ENCODE measurements at regions not wholly inside any gene's neighbourhood (a gene's known extent, or its start where the extent isn't known, plus 50 kb on each side); places are given as distances from the start of the nearest gene placed in this dataset.

GRCh38 chr12:31859232-31859977 is 99.8 kb upstream of the RESF1 start:
- Histone ChIP-seq H3K36me3 (ENCODE audit: insufficient read depth, low read length) (no peaks in the 10 kb centered on the region), H4K20me1 (ENCODE audit: insufficient read depth, low read length) (no peaks in the 10 kb centered on the region), H3K27me3 (ENCODE audit: insufficient read depth, low read length) (no peaks in the 10 kb centered on the region), H3K9me3 (ENCODE audit: low read depth, low read length) (no peaks in the 10 kb centered on the region), H3K4me1 (ENCODE audit: insufficient read depth, low read length) (no peaks in the 10 kb centered on the region), H3K4me2 (ENCODE audit: insufficient read depth, low read length) (no peak overlapping the region), H3K4me3 (ENCODE audit: insufficient read depth, low read length) (no peak overlapping the region), H2AFZ (ENCODE audit: low read length) (no peak overlapping the region), H3K79me2 (ENCODE audit: insufficient read depth, low read length) (no peaks in the 10 kb centered on the region), H3K27ac (ENCODE audit: low read depth, low read length) (no peak overlapping the region)
- TF ChIP-seq, protein P1, sequence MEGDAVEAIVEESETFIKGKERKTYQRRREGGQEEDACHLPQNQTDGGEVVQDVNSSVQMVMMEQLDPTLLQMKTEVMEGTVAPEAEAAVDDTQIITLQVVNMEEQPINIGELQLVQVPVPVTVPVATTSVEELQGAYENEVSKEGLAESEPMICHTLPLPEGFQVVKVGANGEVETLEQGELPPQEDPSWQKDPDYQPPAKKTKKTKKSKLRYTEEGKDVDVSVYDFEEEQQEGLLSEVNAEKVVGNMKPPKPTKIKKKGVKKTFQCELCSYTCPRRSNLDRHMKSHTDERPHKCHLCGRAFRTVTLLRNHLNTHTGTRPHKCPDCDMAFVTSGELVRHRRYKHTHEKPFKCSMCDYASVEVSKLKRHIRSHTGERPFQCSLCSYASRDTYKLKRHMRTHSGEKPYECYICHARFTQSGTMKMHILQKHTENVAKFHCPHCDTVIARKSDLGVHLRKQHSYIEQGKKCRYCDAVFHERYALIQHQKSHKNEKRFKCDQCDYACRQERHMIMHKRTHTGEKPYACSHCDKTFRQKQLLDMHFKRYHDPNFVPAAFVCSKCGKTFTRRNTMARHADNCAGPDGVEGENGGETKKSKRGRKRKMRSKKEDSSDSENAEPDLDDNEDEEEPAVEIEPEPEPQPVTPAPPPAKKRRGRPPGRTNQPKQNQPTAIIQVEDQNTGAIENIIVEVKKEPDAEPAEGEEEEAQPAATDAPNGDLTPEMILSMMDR (IDR thresholded peaks at IDR 0.05; ENCODE audit: extremely low read depth, low read depth, low read length) = no peak
- DNase-seq (ENCODE audit: insufficient read length, low spot score, missing footprints) = no peak

DNA sequence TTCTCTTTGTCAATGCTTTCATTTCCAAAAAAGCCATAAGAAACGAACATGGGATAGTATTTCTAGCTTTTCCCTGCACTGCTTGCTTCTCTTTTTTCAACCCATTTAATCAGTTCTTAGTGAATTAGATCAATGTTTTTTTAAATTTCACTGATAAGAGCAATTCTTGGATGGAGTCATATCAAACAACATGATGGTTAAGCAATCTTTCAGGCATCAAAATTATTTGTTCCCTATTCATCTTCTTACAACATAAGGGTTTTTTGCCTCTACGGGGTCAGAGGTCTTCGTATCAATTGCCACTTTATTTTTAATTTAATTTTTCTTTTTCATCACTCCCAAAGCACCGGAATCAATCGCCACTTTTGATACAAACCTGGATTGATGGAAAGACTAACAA is 103.8 kb upstream of the RESF1 start:
- H3K4me3 ChIP-seq (ENCODE audit: insufficient read depth, low read length) = no peak overlapping the region
- no peaks in the 10 kb centered on the region for H3K4me1 ChIP-seq (ENCODE audit: insufficient read depth, low read length)
- H3K4me2 ChIP-seq (ENCODE audit: insufficient read depth, low read length) = no peak overlapping the region
- no peak overlapping the region for H2AFZ ChIP-seq (ENCODE audit: low read length)
- no peaks in the 10 kb centered on the region for H3K79me2 ChIP-seq (ENCODE audit: insufficient read depth, low read length)
- H4K20me1 ChIP-seq (ENCODE audit: insufficient read depth, low read length) = no peaks in the 10 kb centered on the region
- no peaks in the 10 kb centered on the region for H3K36me3 ChIP-seq (ENCODE audit: insufficient read depth, low read length)
- H3K9me3 ChIP-seq (ENCODE audit: low read depth, low read length) = peaks cover 3% of the 10 kb centered on the region
- TF ChIP-seq, protein P1 (IDR thresholded peaks at IDR 0.05; ENCODE audit: extremely low read depth, low read depth, low read length) = no peak
- H3K27me3 ChIP-seq (ENCODE audit: insufficient read depth, low read length) = no peaks in the 10 kb centered on the region
- no peak overlapping the region for H3K27ac ChIP-seq (ENCODE audit: low read depth, low read length)
- DNase-seq (ENCODE audit: insufficient read length, low spot score, missing footprints) = no peak

- H2AFZ ChIP-seq (ENCODE audit: low read length) = no peak overlapping the region
- no peak overlapping the region for H3K4me3 ChIP-seq (ENCODE audit: insufficient read depth, low read length)
- no peak overlapping the region for H3K4me2 ChIP-seq (ENCODE audit: insufficient read depth, low read length)
- peaks cover 6% of the 10 kb centered on the region for H3K9me3 ChIP-seq (ENCODE audit: low read depth, low read length)
- H3K79me2 ChIP-seq (ENCODE audit: insufficient read depth, low read length) = no peaks in the 10 kb centered on the region
- TF ChIP-seq, protein P1 (IDR thresholded peaks at IDR 0.05; ENCODE audit: extremely low read depth, low read depth, low read length) = no peak
- H4K20me1 ChIP-seq (ENCODE audit: insufficient read depth, low read length) = no peaks in the 10 kb centered on the region
- H3K27ac ChIP-seq (ENCODE audit: low read depth, low read length) = no peak overlapping the region
- no peaks in the 10 kb centered on the region for H3K36me3 ChIP-seq (ENCODE audit: insufficient read depth, low read length)
- H3K27me3 ChIP-seq (ENCODE audit: insufficient read depth, low read length) = no peaks in the 10 kb centered on the region
- no peaks in the 10 kb centered on the region for H3K4me1 ChIP-seq (ENCODE audit: insufficient read depth, low read length)
- no peak for DNase-seq (ENCODE audit: insufficient read length, low spot score, missing footprints)
Measured at GRCh38 chr12:31853977-31854376, 105.2 kb upstream of the RESF1 start.

GRCh38 chr12:31853520-31853919 is 105.7 kb upstream of the RESF1 start:
- Histone ChIP-seq H3K79me2 (ENCODE audit: insufficient read depth, low read length) (no peaks in the 10 kb centered on the region), H3K27me3 (ENCODE audit: insufficient read depth, low read length) (no peaks in the 10 kb centered on the region), H3K9me3 (ENCODE audit: low read depth, low read length) (peaks cover 8% of the 10 kb centered on the region), H3K4me3 (ENCODE audit: insufficient read depth, low read length) (no peak overlapping the region), H3K36me3 (ENCODE audit: insufficient read depth, low read length) (no peaks in the 10 kb centered on the region), H2AFZ (ENCODE audit: low read length) (no peak overlapping the region), H3K4me2 (ENCODE audit: insufficient read depth, low read length) (no peak overlapping the region), H3K4me1 (ENCODE audit: insufficient read depth, low read length) (no peaks in the 10 kb centered on the region), H4K20me1 (ENCODE audit: insufficient read depth, low read length) (no peaks in the 10 kb centered on the region), H3K27ac (ENCODE audit: low read depth, low read length) (no peak overlapping the region)
- TF ChIP-seq, protein P1 (IDR thresholded peaks at IDR 0.05; ENCODE audit: extremely low read depth, low read depth, low read length) = no peak
- DNase-seq (ENCODE audit: insufficient read length, low spot score, missing footprints) = no peak
